Osteoblast (primary cell): ENCODE measurements at regions not wholly inside any gene's neighbourhood (a gene's known extent, or its start where the extent isn't known, plus 50 kb on each side); places are given as distances from the start of the nearest gene placed in this dataset.
A peak's percentile ranks its signal among the peaks of the same experiment; 100 is the strongest.

ENCODE experiments used
- DNase-seq: peaks from one replicate; pipeline ENCODE4 v3.0.0; 2011; ENCODE audit warnings: low spot score, mixed read lengths; ENCODE audit not compliant: insufficient read length; ENCODE audit errors: missing footprints
- H2AFZ ChIP-seq: 2 replicates; pipeline ENCODE4 v1.6.0; 2011; ENCODE audit warnings: mild to moderate bottlenecking, low read length
- H3K27ac ChIP-seq: 2 replicates; pipeline ENCODE4 v1.5.1; 2011; ENCODE audit warnings: mild to moderate bottlenecking, low read depth, low read length, moderate library complexity
- H3K27me3 ChIP-seq: 2 replicates; pipeline ENCODE4 v1.6.0; 2012; ENCODE audit warnings: mild to moderate bottlenecking, control low read depth, inconsistent platforms, low read length, moderate library complexity; ENCODE audit not compliant: insufficient read depth
- H3K36me3 ChIP-seq: 2 replicates; pipeline ENCODE4 v1.5.1; 2011; ENCODE audit warnings: mild to moderate bottlenecking, low read length, control low read depth, moderate library complexity; ENCODE audit not compliant: insufficient read depth
- H3K4me1 ChIP-seq: 2 replicates; pipeline ENCODE4 v1.5.1; 2011; ENCODE audit warnings: mild to moderate bottlenecking, low read length, control low read depth, moderate library complexity; ENCODE audit not compliant: insufficient read depth
- H3K4me2 ChIP-seq: 2 replicates; pipeline ENCODE4 v1.6.0; 2011; ENCODE audit warnings: mild to moderate bottlenecking, low read length; ENCODE audit not compliant: insufficient read depth
- H3K4me3 ChIP-seq: fragments of 200-600 bp; sonication (generic); 3 replicates; pipeline ENCODE4 v1.5.1; 2012; ENCODE audit warnings: mild to moderate bottlenecking, low read length, inconsistent platforms; ENCODE audit not compliant: insufficient read depth
- H3K79me2 ChIP-seq: 2 replicates; pipeline ENCODE4 v1.6.0; 2012; ENCODE audit warnings: mild to moderate bottlenecking, low read length, control low read depth, inconsistent platforms; ENCODE audit not compliant: insufficient read depth
- H3K9me3 ChIP-seq: 2 replicates; pipeline ENCODE4 v1.5.1; 2011; ENCODE audit warnings: low read depth, low read length, control low read depth
- H4K20me1 ChIP-seq: 2 replicates; pipeline ENCODE4 v1.6.0; 2012; ENCODE audit warnings: mild to moderate bottlenecking, low read length, control low read depth; ENCODE audit not compliant: insufficient read depth
- CTCF ChIP-seq: IDR thresholded peaks from 2 replicates; pipeline ENCODE4 v1.5.1; 2011; ENCODE audit warnings: mild to moderate bottlenecking, low read depth, low read length, moderate library complexity; ENCODE audit errors: extremely low read depth

- no peak overlapping the region for H3K4me3 ChIP-seq
- no peaks in the 10 kb centered on the region for H3K36me3 ChIP-seq
- peaks cover 22% of the 10 kb centered on the region for H3K4me1 ChIP-seq
- H3K9me3 ChIP-seq: no peaks in the 10 kb centered on the region
- TF ChIP-seq CTCF: no peak
- H3K79me2 ChIP-seq: no peaks in the 10 kb centered on the region
- no peak overlapping the region for H2AFZ ChIP-seq
- H3K27ac ChIP-seq: no peak overlapping the region
- no peaks in the 10 kb centered on the region for H4K20me1 ChIP-seq
- no peak overlapping the region for H3K4me2 ChIP-seq
- peaks cover 15% of the 10 kb centered on the region for H3K27me3 ChIP-seq
- DNase-seq: no peak
These were observed 160.5 kb downstream of the KLF13 start for GRCh38 chr15:31486906-31487695.

- no peak overlapping the region for H3K4me3 ChIP-seq
- H3K27me3 ChIP-seq: peaks cover 7% of the 10 kb centered on the region
- peak; percentile 97 for DNase-seq
- peak overlapping the region; percentile 51 for H3K4me2 ChIP-seq
- H3K36me3 ChIP-seq: no peaks in the 10 kb centered on the region
- peaks cover 22% of the 10 kb centered on the region for H3K4me1 ChIP-seq
- H4K20me1 ChIP-seq: no peaks in the 10 kb centered on the region
- peak overlapping the region; percentile 79 for H3K27ac ChIP-seq
- H3K9me3 ChIP-seq: no peaks in the 10 kb centered on the region
- H3K79me2 ChIP-seq: no peaks in the 10 kb centered on the region
- no peak for TF ChIP-seq CTCF
- H2AFZ ChIP-seq: peak overlapping the region; percentile 49
These were observed 161.3 kb downstream of the KLF13 start for GRCh38 chr15:31487811-31488436.

GRCh38 chr15:31488437-31489204, 162.0 kb downstream of the KLF13 start:
- no peaks in the 10 kb centered on the region for H4K20me1 ChIP-seq
- no peaks in the 10 kb centered on the region for H3K36me3 ChIP-seq
- no peaks in the 10 kb centered on the region for H3K9me3 ChIP-seq
- H3K79me2 ChIP-seq: no peaks in the 10 kb centered on the region
- H2AFZ ChIP-seq: peak overlapping the region; percentile 49
- H3K4me3 ChIP-seq: no peak overlapping the region
- H3K27me3 ChIP-seq: peaks cover 5% of the 10 kb centered on the region
- DNase-seq: peak; percentile 98
- H3K4me2 ChIP-seq: peak overlapping the region; percentile 51
- peak overlapping the region; percentile 79 for H3K27ac ChIP-seq
- peaks cover 22% of the 10 kb centered on the region for H3K4me1 ChIP-seq
- TF ChIP-seq CTCF: peak; percentile 94

- Histone ChIP-seq H3K4me3 (no peak overlapping the region), H4K20me1 (no peaks in the 10 kb centered on the region), H3K79me2 (no peaks in the 10 kb centered on the region), H2AFZ (no peak overlapping the region), H3K27ac (peak overlapping the region; percentile 17), H3K27me3 (peaks cover under 1% of the 10 kb centered on the region), H3K4me1 (peaks cover 22% of the 10 kb centered on the region), H3K9me3 (no peaks in the 10 kb centered on the region), H3K4me2 (peak overlapping the region; percentile 49), H3K36me3 (no peaks in the 10 kb centered on the region)
- DNase-seq: no peak
- no peak for TF ChIP-seq CTCF
These were observed 162.6 kb downstream of the KLF13 start for GRCh38 chr15:31489281-31489680.
